Gastroesophageal sphincter (tissue), 4 donors: ENCODE measurements at regions not wholly inside any gene's neighbourhood (a gene's known extent, or its start where the extent isn't known, plus 50 kb on each side); places are given as distances from the start of the nearest gene placed in this dataset.

Experiments used
- ATAC-seq: fragments of 150-250 bp; one replicate; pipeline ENCODE4 v1.9.1; 2016; ENCODE audit warnings: mild to moderate bottlenecking, moderate library complexity
- H3K27ac ChIP-seq, 4 donors: fragments of 200-600 bp; sonication (generic) in 3 of 4; 1 replicate in 3 of 4; 2 replicates in 1 of 4; pipeline ENCODE4 v1.5.1; 2016 to 2019
- H3K27me3 ChIP-seq: fragments of 200-600 bp; sonication (generic); one replicate; pipeline ENCODE4 v1.5.1; 2019
- H3K36me3 ChIP-seq, 2 donors: fragments of 200-600 bp; sonication (generic); one replicate each; pipeline ENCODE4 v1.5.1; 2019; ENCODE audit warnings: control low read depth in 1 of 2
- H3K4me1 ChIP-seq, 3 donors: fragments of 200-600 bp; sonication (generic); 1 replicate in 2 of 3; 2 replicates in 1 of 3; pipeline ENCODE4 v1.5.1; 2016 to 2019; ENCODE audit warnings: control low read depth in 2 of 3
- H3K4me3 ChIP-seq, 2 donors: fragments of 200-600 bp; sonication (generic); one replicate each; pipeline ENCODE4 v1.5.1; 2019; ENCODE audit warnings: mild to moderate bottlenecking in 1 of 2, moderate library complexity in 1 of 2
- H3K9me3 ChIP-seq, 3 donors: fragments of 200-600 bp; sonication (generic); one replicate each; pipeline ENCODE4 v1.5.1; 2017 to 2019; ENCODE audit warnings: control low read depth in 2 of 3
- EP300 ChIP-seq: sonication (generic); formaldehyde crosslinking; IDR thresholded peaks from one replicate; pipeline ENCODE4 v1.6.1; 2017; ENCODE audit warnings: antibody characterized with exemption, mild to moderate bottlenecking
- POLR2A ChIP-seq, 2 donors: fragments of 450-650 bp; IDR thresholded peaks; one replicate each; pipeline ENCODE4 v1.6.1; 2017; ENCODE audit warnings: antibody characterized with exemption in 2 of 2, mild to moderate bottlenecking in 2 of 2, moderate library complexity in 1 of 2
- POLR2AphosphoS5 ChIP-seq: sonication (generic); formaldehyde crosslinking; IDR thresholded peaks from one replicate; pipeline ENCODE4 v1.6.1; 2017; ENCODE audit warnings: antibody characterized with exemption
- WGBS, 2 donors: methylation state at CpG; one replicate each; pipeline ENCODE4 v1.1.5; 2018; ENCODE audit warnings: low coverage in 1 of 2; 5-methylcytosine and 5-hydroxymethylcytosine counted together
- TF ChIP-seq, protein P1 (sequence below), 4 experiments: fragments of 200-600 bp in 2 of 4; fragments of 450-650 bp in 2 of 4; sonication (generic) in 1 of 4; IDR thresholded peaks; one replicate each; pipeline ENCODE4 v1.5.1; 2017 to 2019; ENCODE audit warnings: antibody characterized with exemption in 4 of 4, mild to moderate bottlenecking in 2 of 4, moderate library complexity in 2 of 4

DNA sequence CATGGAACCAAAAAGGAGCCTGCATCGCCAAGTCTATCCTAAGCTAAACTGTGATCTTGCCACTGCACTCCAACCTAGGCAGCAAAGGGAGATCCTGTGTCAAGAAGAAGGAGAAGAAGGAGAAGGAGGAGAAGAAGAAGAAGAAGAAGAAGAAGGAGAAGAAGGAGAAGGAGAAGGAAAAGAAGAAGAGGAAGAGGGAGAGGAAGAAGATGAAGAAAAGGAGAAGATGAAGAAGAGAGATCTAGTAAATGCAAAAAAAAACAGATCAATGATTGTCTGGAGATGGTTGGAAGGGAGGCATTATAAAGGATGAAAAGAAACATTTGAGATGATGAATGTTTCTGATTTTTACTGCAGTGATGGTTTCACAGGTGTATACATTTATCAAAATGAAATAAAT lies 1629.0 kb upstream of the PIK3C3 start:
- 100% methylated on average over 1 of the region's 1 CpG; no CpG with 5 or more reads in 1 of the 2 donors for WGBS, 2 donors
- no peaks in the 10 kb centered on the region for H3K9me3 ChIP-seq
- TF ChIP-seq POLR2A (IDR thresholded peaks at IDR 0.05) (no peak), EP300 (no peak), POLR2AphosphoS5 (no peak)
- TF ChIP-seq, protein P1, sequence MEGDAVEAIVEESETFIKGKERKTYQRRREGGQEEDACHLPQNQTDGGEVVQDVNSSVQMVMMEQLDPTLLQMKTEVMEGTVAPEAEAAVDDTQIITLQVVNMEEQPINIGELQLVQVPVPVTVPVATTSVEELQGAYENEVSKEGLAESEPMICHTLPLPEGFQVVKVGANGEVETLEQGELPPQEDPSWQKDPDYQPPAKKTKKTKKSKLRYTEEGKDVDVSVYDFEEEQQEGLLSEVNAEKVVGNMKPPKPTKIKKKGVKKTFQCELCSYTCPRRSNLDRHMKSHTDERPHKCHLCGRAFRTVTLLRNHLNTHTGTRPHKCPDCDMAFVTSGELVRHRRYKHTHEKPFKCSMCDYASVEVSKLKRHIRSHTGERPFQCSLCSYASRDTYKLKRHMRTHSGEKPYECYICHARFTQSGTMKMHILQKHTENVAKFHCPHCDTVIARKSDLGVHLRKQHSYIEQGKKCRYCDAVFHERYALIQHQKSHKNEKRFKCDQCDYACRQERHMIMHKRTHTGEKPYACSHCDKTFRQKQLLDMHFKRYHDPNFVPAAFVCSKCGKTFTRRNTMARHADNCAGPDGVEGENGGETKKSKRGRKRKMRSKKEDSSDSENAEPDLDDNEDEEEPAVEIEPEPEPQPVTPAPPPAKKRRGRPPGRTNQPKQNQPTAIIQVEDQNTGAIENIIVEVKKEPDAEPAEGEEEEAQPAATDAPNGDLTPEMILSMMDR (IDR thresholded peaks at IDR 0.05): no peak

DNA sequence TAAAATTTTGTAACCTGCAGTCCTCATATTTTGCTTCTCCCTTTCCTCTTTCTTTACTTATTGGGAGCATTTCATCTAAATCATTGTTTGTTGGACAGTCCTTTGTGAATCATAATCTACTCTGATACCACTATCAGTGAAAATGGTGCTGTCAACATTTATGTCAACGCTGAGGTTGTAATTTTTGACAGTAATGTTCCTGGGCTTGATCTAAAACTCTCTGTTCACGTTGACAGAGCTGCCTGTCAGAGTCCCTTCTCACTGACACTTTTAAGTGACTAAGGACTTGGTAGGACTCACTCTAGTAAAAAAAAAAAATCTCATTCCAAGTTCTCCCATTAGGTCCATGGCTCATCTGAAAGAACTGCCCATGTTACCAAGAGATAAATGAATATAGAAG lies 1640.8 kb upstream of the PIK3C3 start:
- H3K27ac ChIP-seq: no peak overlapping the region
- TF ChIP-seq POLR2A (IDR thresholded peaks at IDR 0.05): no peak
- no peak for TF ChIP-seq EP300
- no peak for TF ChIP-seq POLR2AphosphoS5
- TF ChIP-seq, protein P1 (IDR thresholded peaks at IDR 0.05): no peak
- H3K9me3 ChIP-seq: no peaks in the 10 kb centered on the region
- no peak for ATAC-seq
- H3K36me3 ChIP-seq: no peaks in the 10 kb centered on the region
- H3K4me1 ChIP-seq: no peaks in the 10 kb centered on the region
- 44 to 45% methylated on average over 2 of the region's 2 CpGs for WGBS, 2 donors
- H3K27me3 ChIP-seq: no peaks in the 10 kb centered on the region
- no peak overlapping the region for H3K4me3 ChIP-seq

More for the DNA sequence above, 1629.0 kb upstream of the PIK3C3 start:
- Histone ChIP-seq H3K36me3 (no peaks in the 10 kb centered on the region), H3K4me1 (no peaks in the 10 kb centered on the region), H3K27me3 (no peaks in the 10 kb centered on the region), H3K27ac (no peak overlapping the region), H3K4me3 (no peak overlapping the region)
- no peak for ATAC-seq

- no peak overlapping the region for H3K4me3 ChIP-seq
- TF ChIP-seq, protein P1 (IDR thresholded peaks at IDR 0.05): no peak
- no peak for TF ChIP-seq POLR2A (IDR thresholded peaks at IDR 0.05)
- no peak for TF ChIP-seq POLR2AphosphoS5
- TF ChIP-seq EP300: no peak
- H3K4me1 ChIP-seq: no peaks in the 10 kb centered on the region
- WGBS, 2 donors: 81 to 84% methylated on average over 10 to 11 of the region's 11 CpGs
- H3K27ac ChIP-seq: no peak overlapping the region
- H3K27me3 ChIP-seq: no peaks in the 10 kb centered on the region
- no peaks in the 10 kb centered on the region for H3K9me3 ChIP-seq
- no peak for ATAC-seq
- no peaks in the 10 kb centered on the region for H3K36me3 ChIP-seq
Observed at GRCh38 chr18:40313030-40313642, 1641.9 kb upstream of the PIK3C3 start.

- ATAC-seq: no peak
- Histone ChIP-seq H3K4me3 (no peak overlapping the region), H3K9me3 (peaks cover 0 to 9% (median 0%) of the 10 kb centered on the region in 3 donors), H3K36me3 (no peaks in the 10 kb centered on the region), H3K27ac (no peak overlapping the region), H3K27me3 (no peaks in the 10 kb centered on the region), H3K4me1 (no peaks in the 10 kb centered on the region)
- TF ChIP-seq, protein P1 (IDR thresholded peaks at IDR 0.05): no peak
- TF ChIP-seq POLR2AphosphoS5: no peak
- no peak for TF ChIP-seq POLR2A (IDR thresholded peaks at IDR 0.05)
- TF ChIP-seq EP300: no peak
- 81 to 85% methylated on average over 2 to 3 of the region's 3 CpGs for WGBS, 2 donors
Observed at GRCh38 chr18:40307627-40308026, 1647.4 kb upstream of the PIK3C3 start.

DNA sequence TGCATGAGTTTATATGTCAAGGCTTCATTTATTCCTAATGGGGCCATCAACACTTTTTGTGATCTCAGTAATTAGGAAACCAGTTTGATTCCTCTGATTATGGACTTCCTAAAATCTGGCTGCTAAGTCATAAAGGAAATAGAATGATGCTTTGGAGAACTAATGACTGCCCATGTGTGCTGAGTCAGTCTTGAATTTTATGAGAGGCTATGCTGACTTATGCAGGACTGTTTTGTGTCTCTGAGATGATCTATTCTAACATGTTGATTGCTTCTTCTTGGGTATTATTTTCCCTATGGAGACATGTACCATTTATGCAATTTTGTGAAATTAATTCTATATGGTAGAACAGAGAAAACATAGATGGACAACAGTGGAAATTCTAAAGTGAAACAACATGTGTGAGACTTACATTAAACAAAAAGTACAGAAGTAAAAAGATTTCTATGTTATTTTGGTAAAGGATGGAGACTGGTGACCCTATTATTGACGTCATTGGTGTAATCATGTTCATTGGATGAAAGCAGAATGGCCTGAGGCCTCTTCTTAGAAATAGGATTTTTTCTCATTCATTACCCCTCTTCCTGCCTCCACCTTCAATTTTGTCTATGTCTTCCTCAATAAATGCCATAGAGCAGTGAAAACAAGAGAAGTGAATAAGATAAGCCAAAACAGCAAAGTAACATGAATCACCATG lies 1658.2 kb upstream of the PIK3C3 start:
- Histone ChIP-seq H3K9me3 (no peaks in the 10 kb centered on the region), H3K27me3 (no peaks in the 10 kb centered on the region), H3K4me3 (no peak overlapping the region), H3K27ac (no peak overlapping the region), H3K4me1 (no peaks in the 10 kb centered on the region), H3K36me3 (no peaks in the 10 kb centered on the region)
- TF ChIP-seq, protein P1 (IDR thresholded peaks at IDR 0.05): no peak
- TF ChIP-seq POLR2A (IDR thresholded peaks at IDR 0.05) (no peak), EP300 (no peak), POLR2AphosphoS5 (no peak)
- 56 to 80% methylated on average over 1 of the region's 1 CpG for WGBS, 2 donors
- ATAC-seq: no peak
